SK-N-MC (cell line): ENCODE measurements at regions not wholly inside any gene's neighbourhood (a gene's known extent, or its start where the extent isn't known, plus 50 kb on each side); places are given as distances from the start of the nearest gene placed in this dataset.

Experiments
- DNase-seq: peaks from one replicate; pipeline ENCODE4 v3.0.0-alpha.2; 2011; ENCODE audit warnings: low read depth, low spot score
- H3K27ac ChIP-seq: fragments of 200-600 bp; sonication (generic); 2 replicates; pipeline ENCODE4 v1.5.1; 2016; ENCODE audit warnings: mixed run types
- H3K36me3 ChIP-seq: fragments of 200-600 bp; sonication (generic); 2 replicates; pipeline ENCODE4 v1.6.1; 2017; ENCODE audit warnings: antibody characterized with exemption, low read length, mixed read lengths; ENCODE audit not compliant: insufficient read depth
- H3K4me3 ChIP-seq: fragments of 200-600 bp; sonication (generic); 2 replicates; pipeline ENCODE4 v1.5.1; 2016
- H3K9ac ChIP-seq: fragments of 200-600 bp; sonication (generic); 2 replicates; pipeline ENCODE4 v1.8.0; 2017; ENCODE audit warnings: mixed run types, mixed read lengths; ENCODE audit not compliant: insufficient read length
- H3K9me3 ChIP-seq: fragments of 200-600 bp; sonication (generic); 2 replicates; pipeline ENCODE4 v1.6.1; 2017; ENCODE audit warnings: low read depth, mild to moderate bottlenecking, antibody characterized with exemption, low read length, moderate library complexity, mixed read lengths
- EZH2 ChIP-seq: fragments of 200-600 bp; sonication (generic); IDR thresholded peaks from one replicate; pipeline ENCODE4 v1.6.1; 2017; ENCODE audit warnings: antibody characterized with exemption
- FOXP2 ChIP-seq: optimal IDR thresholded peaks from 2 replicates; pipeline ENCODE3; 2011; ENCODE audit warnings: mild to moderate bottlenecking, moderate library complexity; ENCODE audit not compliant: insufficient read depth; ENCODE audit errors: extremely low read length, control extremely low read depth
- POLR2AphosphoS5 ChIP-seq: IDR thresholded peaks from 2 replicates; pipeline ENCODE4 v1.6.1; 2012; ENCODE audit warnings: mild to moderate bottlenecking, low read depth, low read length, borderline replicate concordance

- no peaks in the 10 kb centered on the region for H3K36me3 ChIP-seq
- no peak for TF ChIP-seq POLR2AphosphoS5
- TF ChIP-seq EZH2, result no peak
- no peak for TF ChIP-seq FOXP2
These were observed 754.2 kb downstream of the OTOL1 start for GRCh38 chr3:162250782-162251181.

GRCh38 chr3:162262129-162262528, 765.5 kb downstream of the OTOL1 start:
- no peak for DNase-seq
- H3K27ac ChIP-seq, result no peak overlapping the region
- no peaks in the 10 kb centered on the region for H3K9me3 ChIP-seq
- no peak overlapping the region for H3K4me3 ChIP-seq
- H3K9ac ChIP-seq, result no peak overlapping the region
- no peaks in the 10 kb centered on the region for H3K36me3 ChIP-seq
- TF ChIP-seq EZH2 (no peak), FOXP2 (no peak)

More at GRCh38 chr3:162250782-162251181, 754.2 kb downstream of the OTOL1 start:
- no peak overlapping the region for H3K4me3 ChIP-seq
- H3K9me3 ChIP-seq, result no peaks in the 10 kb centered on the region
- DNase-seq, result no peak
- H3K9ac ChIP-seq, result no peak overlapping the region
- no peak overlapping the region for H3K27ac ChIP-seq

DNA sequence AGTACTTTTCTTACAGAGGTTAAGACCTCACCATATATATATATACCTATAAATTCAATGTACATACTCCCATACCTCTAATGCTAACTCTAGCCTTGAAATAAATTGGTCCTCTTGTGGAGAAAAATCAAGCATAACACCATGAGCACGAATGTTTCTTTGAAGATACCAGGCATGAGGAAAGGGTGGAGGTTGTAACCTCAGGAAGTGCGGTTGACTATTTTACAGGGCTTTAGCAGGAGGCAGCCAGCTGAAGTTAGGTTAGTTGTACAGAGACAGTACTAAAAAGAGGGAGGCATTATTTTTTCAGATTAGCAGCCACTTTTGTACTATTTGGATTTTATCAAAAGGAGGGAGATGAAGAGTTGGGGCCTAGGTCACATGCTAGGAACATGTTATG, 767.0 kb downstream of the OTOL1 start:
- no peak for DNase-seq
- TF ChIP-seq FOXP2 (no peak), POLR2AphosphoS5 (no peak), EZH2 (no peak)
- Histone ChIP-seq H3K27ac (no peak overlapping the region), H3K9ac (no peak overlapping the region), H3K9me3 (no peaks in the 10 kb centered on the region), H3K36me3 (no peaks in the 10 kb centered on the region), H3K4me3 (no peak overlapping the region)

DNA sequence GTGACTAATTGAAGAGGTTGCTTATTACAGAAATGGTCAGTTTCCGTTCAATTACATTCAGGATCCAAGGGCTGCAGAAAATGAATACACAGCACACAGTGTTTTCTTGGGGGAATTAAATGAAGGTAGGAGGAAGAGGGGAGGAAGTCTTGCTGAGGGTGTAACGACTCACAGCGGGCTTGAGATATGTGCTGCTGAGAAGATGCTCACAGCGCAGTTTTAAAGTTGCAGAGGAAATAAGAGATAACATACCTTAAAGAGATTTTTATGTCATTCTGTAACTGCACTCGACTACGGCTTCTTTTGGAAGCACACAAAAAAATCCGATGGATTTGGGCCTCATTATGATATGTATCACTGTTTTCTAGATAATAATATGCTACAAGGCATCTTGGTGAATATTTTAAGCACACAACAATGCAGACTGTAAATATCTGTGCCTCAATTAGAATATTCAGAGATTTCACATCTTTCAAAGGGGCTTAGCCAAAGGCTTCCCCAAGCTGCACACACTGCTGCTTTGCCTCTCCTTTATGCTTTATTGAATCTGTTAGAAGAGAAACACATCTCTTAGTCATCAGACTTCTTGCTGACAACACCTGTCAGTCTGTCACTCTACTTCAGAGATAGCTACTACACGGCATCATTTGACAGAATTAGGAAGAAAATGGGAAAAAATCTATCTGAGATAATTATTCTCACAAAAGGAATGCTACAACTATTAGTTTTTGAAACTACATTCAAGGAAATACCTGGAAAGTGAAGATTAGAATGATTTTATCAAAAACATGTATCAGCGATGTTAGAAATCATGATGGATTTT, 773.2 kb downstream of the OTOL1 start:
- TF ChIP-seq EZH2 (no peak), POLR2AphosphoS5 (no peak), FOXP2 (no peak)
- no peak overlapping the region for H3K4me3 ChIP-seq
- no peaks in the 10 kb centered on the region for H3K36me3 ChIP-seq
- no peak overlapping the region for H3K27ac ChIP-seq
- DNase-seq, result no peak
- no peak overlapping the region for H3K9ac ChIP-seq
- no peaks in the 10 kb centered on the region; the same call in 1 of the 2 replicates for H3K9me3 ChIP-seq

DNA sequence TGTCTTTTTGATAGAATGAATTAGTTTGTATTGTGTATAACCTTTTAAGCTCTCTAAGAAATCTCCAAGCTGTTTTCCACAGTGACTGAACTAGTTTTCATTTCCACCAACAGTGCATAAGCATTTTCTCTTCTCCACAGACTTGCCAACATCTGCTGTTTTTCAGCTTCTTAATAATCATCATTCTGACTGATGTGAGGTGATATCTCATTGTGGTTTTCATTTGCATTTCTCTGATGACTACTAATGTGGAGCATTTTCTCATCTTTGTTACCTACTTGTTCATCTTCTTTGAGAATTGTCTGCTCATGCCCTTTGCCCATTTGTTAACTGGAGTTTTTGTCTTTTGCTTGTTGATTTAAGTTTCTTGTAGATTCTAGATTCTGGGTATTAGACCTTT, 777.5 kb downstream of the OTOL1 start:
- Histone ChIP-seq H3K4me3 (no peak overlapping the region), H3K27ac (no peak overlapping the region), H3K36me3 (no peaks in the 10 kb centered on the region), H3K9ac (no peak overlapping the region), H3K9me3 (no peaks in the 10 kb centered on the region; the same call in 1 of the 2 replicates)
- TF ChIP-seq FOXP2, result no peak
- TF ChIP-seq POLR2AphosphoS5, result no peak
- no peak for TF ChIP-seq EZH2
- no peak for DNase-seq

DNA sequence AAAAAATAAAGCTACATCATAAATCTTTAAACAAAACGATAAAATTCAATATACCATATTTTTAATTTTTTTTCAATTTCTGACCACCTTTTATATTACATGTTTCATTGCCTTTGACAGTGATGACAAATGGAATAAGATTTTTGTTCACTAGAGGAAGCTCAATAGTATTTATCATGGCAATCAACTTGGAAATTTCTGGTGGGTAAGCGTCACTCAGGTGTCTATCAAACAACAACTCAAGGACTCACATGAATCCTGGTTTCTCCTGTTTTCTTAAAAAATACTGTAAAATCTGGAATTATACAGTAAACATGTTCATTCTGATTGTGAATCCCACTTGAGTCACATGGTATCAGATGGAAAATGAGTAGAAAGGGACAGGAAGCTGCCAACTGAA, 782.2 kb downstream of the OTOL1 start:
- no peak for DNase-seq
- H3K27ac ChIP-seq, result no peak overlapping the region
- no peak for TF ChIP-seq FOXP2
- no peak for TF ChIP-seq EZH2
- no peak for TF ChIP-seq POLR2AphosphoS5
- no peak overlapping the region for H3K4me3 ChIP-seq
- H3K9ac ChIP-seq, result no peak overlapping the region
- no peaks in the 10 kb centered on the region; the same call in 1 of the 2 replicates for H3K9me3 ChIP-seq
- H3K36me3 ChIP-seq, result no peaks in the 10 kb centered on the region

DNA sequence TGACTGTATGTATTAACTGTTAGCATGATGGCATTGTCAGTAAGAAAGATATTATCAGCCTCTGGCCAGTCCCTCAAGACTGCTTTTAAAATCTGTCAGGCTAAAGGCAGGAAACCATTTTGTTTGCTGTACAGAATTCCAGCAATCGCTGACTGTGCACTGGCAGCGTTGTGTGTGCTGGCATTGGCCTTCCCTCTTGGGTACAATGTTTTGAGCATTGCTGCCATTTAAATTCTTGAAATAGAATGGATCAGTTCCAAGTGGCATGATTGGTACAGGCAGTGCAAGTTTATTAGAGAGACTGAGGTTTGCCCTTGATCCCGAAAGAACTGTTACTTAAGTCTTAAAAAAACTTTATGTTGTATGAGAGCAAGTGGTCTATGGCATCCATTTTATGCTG, 788.7 kb downstream of the OTOL1 start:
- Histone ChIP-seq H3K9me3 (peaks cover 2% of the 10 kb centered on the region; the same call in 1 of the 2 replicates), H3K36me3 (no peaks in the 10 kb centered on the region), H3K9ac (no peak overlapping the region), H3K4me3 (no peak overlapping the region), H3K27ac (no peak overlapping the region)
- no peak for DNase-seq
- TF ChIP-seq POLR2AphosphoS5 (no peak), EZH2 (no peak), FOXP2 (no peak)

GRCh38 chr3:162287600-162287999, 791.0 kb downstream of the OTOL1 start:
- Histone ChIP-seq H3K9ac (no peak overlapping the region), H3K36me3 (no peaks in the 10 kb centered on the region), H3K4me3 (no peak overlapping the region), H3K27ac (no peak overlapping the region), H3K9me3 (0 out of 2 replicates have a peak, but pooled peaks cover 2% of the 10 kb centered on the region)
- no peak for TF ChIP-seq FOXP2
- no peak for TF ChIP-seq POLR2AphosphoS5
- no peak for TF ChIP-seq EZH2
- DNase-seq, result no peak
